Right atrium auricular region (tissue), 2 donors: ENCODE measurements at regions not wholly inside any gene's neighbourhood (a gene's known extent, or its start where the extent isn't known, plus 50 kb on each side); places are given as distances from the start of the nearest gene placed in this dataset.

Source experiments
- DNase-seq: peaks from one replicate; pipeline ENCODE4 v3.0.0-alpha.2; 2019; ENCODE audit warnings: low spot score
- H3K27ac ChIP-seq, 2 donors: fragments of 200-600 bp; sonication (generic); 1 replicate in 1 of 2; 2 replicates in 1 of 2; pipeline ENCODE4 v1.5.1; 2016 to 2019
- H3K27me3 ChIP-seq, 2 donors: fragments of 200-600 bp; sonication (generic); one replicate each; pipeline versions ENCODE4 v1.5.1 to v1.6.0; 2017 to 2019
- H3K36me3 ChIP-seq: fragments of 200-600 bp; sonication (generic); one replicate; pipeline ENCODE4 v1.5.1; 2016
- H3K4me1 ChIP-seq, 2 donors: fragments of 200-600 bp; sonication (generic); one replicate each; pipeline versions ENCODE4 v1.5.1 to v1.6.0; 2017 to 2019
- H3K4me3 ChIP-seq, 2 donors: fragments of 200-600 bp; sonication (generic); 1 replicate in 1 of 2; 2 replicates in 1 of 2; pipeline ENCODE4 v1.5.1; 2017 to 2019; ENCODE audit warnings: mild to moderate bottlenecking in 1 of 2, moderate library complexity in 1 of 2
- H3K9me3 ChIP-seq, 2 donors: fragments of 200-600 bp; sonication (generic); one replicate each; pipeline ENCODE4 v1.5.1; 2019
- TF ChIP-seq, protein P1 (sequence below), 2 donors: fragments of 200-600 bp; sonication (generic); IDR thresholded peaks; one replicate each; pipeline ENCODE4 v1.5.1; 2019; ENCODE audit warnings: antibody characterized with exemption in 2 of 2

DNA sequence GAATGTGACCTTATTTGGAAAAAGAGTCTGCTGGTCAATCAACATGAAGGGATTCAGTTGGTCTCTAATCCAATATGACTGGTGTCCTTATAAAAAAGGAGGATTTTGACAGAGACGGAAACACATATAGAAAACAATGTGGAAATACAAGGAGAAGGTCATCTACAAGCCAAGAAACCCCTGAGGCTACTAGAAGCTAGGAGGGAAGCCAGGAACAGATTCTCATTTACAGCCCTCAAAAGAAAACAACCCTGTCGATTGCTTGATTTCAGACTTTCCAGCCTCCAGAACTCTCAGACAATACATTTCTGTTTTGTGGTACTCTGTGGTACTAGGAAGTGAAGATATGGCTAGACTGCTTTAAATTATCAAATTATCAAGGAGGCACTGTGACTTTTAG lies 162.9 kb upstream of the IGF1R start:
- Histone ChIP-seq H3K4me3 (no peak overlapping the region), H3K9me3 (peaks cover 0 to 13% of the 10 kb centered on the region in 2 donors), H3K36me3 (no peaks in the 10 kb centered on the region), H3K4me1 (no peaks in the 10 kb centered on the region), H3K27ac (no peak overlapping the region), H3K27me3 (no peaks in the 10 kb centered on the region)
- TF ChIP-seq, protein P1, sequence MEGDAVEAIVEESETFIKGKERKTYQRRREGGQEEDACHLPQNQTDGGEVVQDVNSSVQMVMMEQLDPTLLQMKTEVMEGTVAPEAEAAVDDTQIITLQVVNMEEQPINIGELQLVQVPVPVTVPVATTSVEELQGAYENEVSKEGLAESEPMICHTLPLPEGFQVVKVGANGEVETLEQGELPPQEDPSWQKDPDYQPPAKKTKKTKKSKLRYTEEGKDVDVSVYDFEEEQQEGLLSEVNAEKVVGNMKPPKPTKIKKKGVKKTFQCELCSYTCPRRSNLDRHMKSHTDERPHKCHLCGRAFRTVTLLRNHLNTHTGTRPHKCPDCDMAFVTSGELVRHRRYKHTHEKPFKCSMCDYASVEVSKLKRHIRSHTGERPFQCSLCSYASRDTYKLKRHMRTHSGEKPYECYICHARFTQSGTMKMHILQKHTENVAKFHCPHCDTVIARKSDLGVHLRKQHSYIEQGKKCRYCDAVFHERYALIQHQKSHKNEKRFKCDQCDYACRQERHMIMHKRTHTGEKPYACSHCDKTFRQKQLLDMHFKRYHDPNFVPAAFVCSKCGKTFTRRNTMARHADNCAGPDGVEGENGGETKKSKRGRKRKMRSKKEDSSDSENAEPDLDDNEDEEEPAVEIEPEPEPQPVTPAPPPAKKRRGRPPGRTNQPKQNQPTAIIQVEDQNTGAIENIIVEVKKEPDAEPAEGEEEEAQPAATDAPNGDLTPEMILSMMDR (IDR thresholded peaks at IDR 0.05), result no peak
- DNase-seq, result no peak

DNA sequence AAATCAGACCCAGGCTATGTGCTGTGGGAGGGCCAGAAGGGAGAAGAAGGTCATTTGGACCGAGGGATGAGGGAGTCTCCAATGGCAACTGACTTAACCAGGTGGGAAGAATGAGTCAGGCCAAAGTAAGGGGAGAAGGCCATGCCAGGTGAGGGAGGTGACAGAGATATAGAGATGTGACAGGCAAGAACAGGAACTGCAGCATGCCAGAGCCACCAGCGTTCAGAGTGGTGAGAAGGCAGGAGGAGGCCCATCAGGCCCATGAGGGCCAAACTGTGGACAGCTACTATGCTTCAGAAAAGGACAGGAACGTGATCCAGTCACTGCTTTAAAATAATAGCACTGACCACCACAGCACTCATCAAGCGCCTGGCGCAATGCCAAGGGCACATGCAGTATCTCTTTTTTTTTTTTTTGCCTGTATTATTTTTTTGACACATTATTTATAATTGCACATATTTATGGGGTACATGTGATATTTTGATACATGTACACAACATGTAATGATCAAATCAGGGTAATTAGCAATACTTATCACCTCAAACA lies 154.3 kb upstream of the IGF1R start:
- H3K27me3 ChIP-seq, result no peaks in the 10 kb centered on the region
- H3K4me3 ChIP-seq, result no peak overlapping the region
- H3K36me3 ChIP-seq, result no peaks in the 10 kb centered on the region
- TF ChIP-seq, protein P1 (IDR thresholded peaks at IDR 0.05), result no peak
- H3K27ac ChIP-seq, result no peak overlapping the region
- no peaks in the 10 kb centered on the region for H3K4me1 ChIP-seq
- no peaks in the 10 kb centered on the region for H3K9me3 ChIP-seq
- DNase-seq, result no peak

DNA sequence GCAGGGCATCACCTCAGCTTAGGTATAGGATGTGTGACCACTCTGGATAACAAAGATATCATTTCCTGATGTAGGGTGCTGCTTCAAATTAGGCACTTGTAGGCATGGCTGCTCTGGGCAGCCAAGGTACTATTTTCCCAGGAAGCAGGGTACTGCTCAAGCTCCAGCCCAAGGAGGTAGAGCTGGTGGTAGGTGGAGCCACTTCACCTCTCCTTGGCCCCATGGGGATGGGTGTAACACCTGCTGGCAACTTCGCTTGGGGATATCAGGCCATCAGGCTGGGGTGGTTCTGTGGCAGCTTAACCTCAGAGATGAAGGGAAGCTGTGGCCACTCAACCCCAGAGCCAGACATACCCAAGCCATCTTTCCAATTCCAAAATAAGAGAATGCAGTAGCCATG lies 147.1 kb upstream of the IGF1R start:
- Histone ChIP-seq H3K36me3 (no peaks in the 10 kb centered on the region), H3K4me3 (no peak overlapping the region), H3K4me1 (peaks cover 0 to 3% of the 10 kb centered on the region in 2 donors), H3K27ac (no peak overlapping the region), H3K27me3 (no peaks in the 10 kb centered on the region), H3K9me3 (peaks cover 0 to 13% of the 10 kb centered on the region in 2 donors)
- TF ChIP-seq, protein P1 (IDR thresholded peaks at IDR 0.05), result no peak
- no peak for DNase-seq

DNA sequence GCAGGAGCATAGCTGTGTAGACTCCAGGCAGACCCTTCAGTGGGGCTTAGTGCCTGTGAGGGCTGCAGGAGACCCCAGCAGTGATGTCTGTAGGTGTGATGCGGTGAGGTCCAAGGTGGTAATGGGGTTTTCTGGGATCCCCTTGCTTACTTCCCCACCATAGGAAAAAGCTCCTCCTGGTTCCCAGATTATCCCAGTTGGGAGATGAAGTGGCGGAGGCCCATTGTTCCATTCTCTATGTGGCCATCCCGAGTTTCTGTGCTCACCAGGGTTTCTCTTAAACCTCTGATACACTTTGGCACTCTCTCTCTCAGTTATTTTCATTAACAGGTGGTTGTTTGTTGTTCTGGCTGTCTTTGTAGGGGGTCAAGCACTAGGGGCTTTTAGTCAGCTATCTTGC lies 146.7 kb upstream of the IGF1R start:
- DNase-seq, result no peak
- H3K4me3 ChIP-seq, result no peak overlapping the region
- H3K27me3 ChIP-seq, result no peaks in the 10 kb centered on the region
- H3K27ac ChIP-seq, result no peak overlapping the region
- H3K36me3 ChIP-seq, result no peaks in the 10 kb centered on the region
- H3K9me3 ChIP-seq, result peaks cover 0 to 13% of the 10 kb centered on the region in 2 donors
- TF ChIP-seq, protein P1 (IDR thresholded peaks at IDR 0.05), result no peak
- peaks cover 0 to 7% of the 10 kb centered on the region in 2 donors for H3K4me1 ChIP-seq

DNA sequence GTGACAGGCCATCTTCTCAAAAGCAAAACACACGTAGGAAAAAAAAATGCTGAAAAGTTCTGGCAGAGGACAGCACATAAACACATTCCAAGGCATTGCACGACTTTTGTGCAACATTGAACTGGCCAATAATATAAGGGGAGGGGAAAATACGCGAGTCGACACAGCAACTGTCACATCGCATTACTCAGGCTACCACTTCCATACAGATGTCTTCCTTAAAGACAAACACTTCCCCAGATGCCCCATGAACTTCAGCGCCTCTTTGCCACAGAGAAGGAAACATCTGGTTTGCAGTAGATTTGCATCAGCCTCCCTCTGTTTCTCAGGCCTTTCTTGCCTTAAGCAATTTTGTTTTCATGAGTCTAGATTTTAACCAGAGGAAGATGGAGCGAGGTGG lies 144.4 kb upstream of the IGF1R start:
- H3K9me3 ChIP-seq, result peaks cover 0 to 13% of the 10 kb centered on the region in 2 donors
- no peak overlapping the region for H3K4me3 ChIP-seq
- peaks cover 0 to 10% of the 10 kb centered on the region in 2 donors for H3K4me1 ChIP-seq
- no peaks in the 10 kb centered on the region for H3K36me3 ChIP-seq
- TF ChIP-seq, protein P1 (IDR thresholded peaks at IDR 0.05), result no peak
- H3K27ac ChIP-seq, result no peak overlapping the region
- H3K27me3 ChIP-seq, result no peaks in the 10 kb centered on the region
- no peak for DNase-seq

DNA sequence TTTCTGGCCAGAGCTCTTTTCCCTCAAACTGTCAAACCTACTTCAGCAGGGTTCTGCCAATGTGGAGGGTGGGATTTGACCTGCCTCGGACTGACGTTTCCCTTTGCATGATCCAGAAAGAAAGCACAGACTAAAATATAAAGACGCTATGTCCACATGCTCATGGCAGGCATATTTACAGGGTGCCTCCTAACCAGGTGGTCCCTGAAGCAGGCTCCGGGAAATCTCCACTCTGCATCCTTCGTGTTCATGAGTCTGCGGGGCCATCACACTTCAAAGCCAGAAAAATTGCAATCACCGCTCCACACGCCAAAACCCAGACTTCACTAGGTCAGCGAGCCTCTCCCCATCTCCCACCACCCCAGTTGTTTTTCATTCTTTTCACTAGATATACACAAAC lies 143.3 kb upstream of the IGF1R start:
- no peak for DNase-seq
- Histone ChIP-seq H3K36me3 (no peaks in the 10 kb centered on the region), H3K27ac (no peak overlapping the region), H3K4me1 (peaks cover 0 to 10% of the 10 kb centered on the region in 2 donors), H3K27me3 (no peaks in the 10 kb centered on the region), H3K9me3 (peaks cover 0 to 5% of the 10 kb centered on the region in 2 donors), H3K4me3 (no peak overlapping the region)
- TF ChIP-seq, protein P1 (IDR thresholded peaks at IDR 0.05), result no peak
